ENCODE measurements at regions not wholly inside any gene's neighbourhood (a gene's known extent, or its start where the extent isn't known, plus 50 kb on each side); places are given as distances from the start of the nearest gene placed in this dataset.
"Not testable (repeated sequence)": the region's sequence is repeated elsewhere in the genome, so short reads cannot be mapped to it uniquely, and the experiment has no call there.

DNA sequence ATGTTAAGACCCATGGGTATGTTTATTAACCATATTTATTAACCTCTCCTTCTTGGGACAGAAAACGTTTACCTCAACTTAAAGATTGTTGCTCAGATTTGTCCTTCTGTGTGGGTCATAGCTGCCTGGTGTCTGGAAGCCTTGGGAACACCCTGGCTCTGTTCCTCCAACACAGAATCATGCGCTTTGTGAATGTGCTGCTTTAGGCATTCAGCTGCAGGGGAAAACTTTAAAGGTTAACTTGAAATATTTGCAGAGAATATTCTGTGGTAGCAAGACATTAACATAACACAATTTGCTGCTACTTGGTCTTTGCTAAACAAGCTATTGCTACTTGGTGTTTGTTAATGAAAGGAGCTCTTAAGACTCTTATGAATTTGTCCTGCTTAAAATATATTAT lies 50.5 kb upstream of the THOC3 start:
- not testable (repeated sequence) for DNase-seq

DNA sequence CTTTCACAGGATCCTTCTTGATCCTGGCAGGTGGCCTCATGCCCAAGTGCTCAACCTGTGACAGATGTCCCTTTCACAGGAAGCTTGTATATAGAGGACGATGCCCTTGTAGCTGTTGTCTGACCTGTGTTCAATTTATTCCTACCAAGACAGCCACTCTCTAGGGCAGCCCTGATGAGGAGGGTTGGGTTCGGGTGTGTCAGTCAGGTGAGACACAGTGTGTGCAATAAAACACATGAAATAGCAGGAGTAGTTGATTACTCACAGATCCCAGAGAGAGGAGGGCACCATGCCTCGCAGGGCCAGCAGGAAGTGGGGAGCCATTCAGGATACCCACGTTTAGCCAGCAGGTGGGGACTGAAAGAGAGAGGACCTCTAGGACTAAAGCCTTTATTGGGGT lies 52.7 kb upstream of the THOC3 start:
- DNase-seq: not testable (repeated sequence)

DNA sequence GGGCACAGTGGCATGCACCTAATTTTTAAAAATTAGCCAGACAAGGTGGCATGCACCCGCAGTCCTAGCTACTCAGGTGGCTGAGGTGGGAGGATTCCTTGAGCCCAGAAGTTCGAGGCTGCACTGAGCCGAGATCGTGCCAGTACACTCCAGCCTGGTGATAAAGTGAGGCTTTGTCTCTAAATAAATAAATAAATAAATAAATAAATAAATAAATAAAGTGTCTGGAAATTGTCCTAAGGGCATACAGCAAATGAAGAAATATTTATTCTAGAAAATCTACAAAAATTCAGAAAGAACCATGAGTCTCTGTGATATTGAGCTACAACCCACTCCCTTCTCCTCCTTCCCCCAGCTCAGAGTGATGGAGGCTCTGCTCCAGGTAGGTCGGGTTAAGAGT lies 55.4 kb upstream of the THOC3 start:
- DNase-seq: not testable (repeated sequence)

DNA sequence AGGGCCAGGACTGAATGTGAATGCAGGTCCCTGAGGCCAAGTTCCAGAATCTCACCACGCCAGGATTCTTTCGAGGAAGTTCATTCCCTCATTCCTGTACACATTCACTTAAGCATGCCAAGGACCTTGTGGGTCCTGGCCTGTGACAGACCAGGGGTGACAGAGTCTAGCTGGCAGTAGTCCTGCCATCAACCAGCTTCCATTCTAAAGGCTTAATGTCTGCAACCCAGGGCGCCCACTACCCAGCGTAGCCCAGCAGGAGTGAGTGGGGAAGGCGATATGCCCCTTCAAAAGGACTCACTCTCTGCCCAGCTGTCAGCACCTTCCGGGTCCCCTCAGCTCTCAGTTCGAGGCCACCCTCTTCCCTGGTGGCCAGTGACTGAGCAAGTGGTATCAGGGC lies 61.3 kb upstream of the THOC3 start:
- DNase-seq: not testable (repeated sequence)

DNA sequence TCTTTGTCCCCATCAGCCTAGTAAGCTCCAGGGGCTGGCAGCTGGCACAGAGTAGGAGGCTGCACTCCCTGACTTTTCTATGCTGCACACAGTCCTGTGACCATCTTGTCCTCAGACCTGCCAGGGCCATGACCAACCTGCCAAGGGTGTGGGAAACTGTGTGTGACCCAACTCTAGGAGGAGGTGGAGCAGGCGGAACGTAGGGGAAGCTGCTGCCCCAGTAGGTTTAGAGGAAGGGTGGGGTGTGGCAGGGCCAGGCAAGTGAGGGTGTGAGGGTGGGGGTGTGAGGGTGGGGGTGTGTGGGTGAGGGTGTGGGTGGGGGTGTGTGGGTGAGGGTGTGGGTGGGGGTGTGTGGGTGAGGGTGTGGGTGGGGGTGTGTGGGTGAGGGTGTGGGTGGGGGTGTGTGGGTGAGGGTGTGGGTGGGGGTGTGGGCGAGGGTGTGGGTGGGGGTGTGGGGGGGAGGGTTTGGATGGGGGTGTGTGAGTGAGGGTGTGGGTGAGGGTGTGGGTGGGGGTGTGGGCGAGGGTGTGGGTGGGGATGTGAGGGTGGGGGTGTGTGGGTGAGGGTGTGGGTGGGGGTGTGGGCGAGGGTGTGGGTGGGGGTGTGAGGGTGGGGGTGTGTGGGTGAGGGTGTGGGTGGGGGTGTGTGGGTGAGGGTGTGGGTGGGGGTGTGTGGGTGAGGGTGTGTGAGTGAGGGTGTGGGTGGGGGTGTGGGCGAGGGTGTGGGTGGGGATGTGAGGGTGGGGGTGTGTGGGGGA lies 62.4 kb upstream of the THOC3 start:
- not testable (repeated sequence) for DNase-seq

DNA sequence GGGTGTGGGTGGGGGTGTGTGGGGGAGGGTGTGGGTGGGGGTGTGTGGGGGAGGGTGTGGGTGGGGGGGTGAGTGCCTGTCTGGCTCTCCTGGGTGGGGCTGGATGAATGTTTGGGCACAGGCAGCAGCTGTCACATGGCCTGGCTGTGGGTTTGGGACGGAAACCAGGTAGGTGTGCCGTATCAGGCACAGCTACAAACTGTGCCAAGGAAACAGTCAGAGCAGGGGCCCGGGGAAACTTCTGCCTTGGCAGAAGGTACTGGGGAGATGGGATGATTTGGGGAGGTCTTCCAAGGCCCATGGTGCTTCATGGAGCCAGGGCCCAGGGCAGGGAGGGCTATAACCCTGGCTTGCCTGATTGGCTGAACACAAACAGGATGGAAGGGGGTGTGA lies 63.0 kb upstream of the THOC3 start:
- not testable (repeated sequence) for DNase-seq

DNA sequence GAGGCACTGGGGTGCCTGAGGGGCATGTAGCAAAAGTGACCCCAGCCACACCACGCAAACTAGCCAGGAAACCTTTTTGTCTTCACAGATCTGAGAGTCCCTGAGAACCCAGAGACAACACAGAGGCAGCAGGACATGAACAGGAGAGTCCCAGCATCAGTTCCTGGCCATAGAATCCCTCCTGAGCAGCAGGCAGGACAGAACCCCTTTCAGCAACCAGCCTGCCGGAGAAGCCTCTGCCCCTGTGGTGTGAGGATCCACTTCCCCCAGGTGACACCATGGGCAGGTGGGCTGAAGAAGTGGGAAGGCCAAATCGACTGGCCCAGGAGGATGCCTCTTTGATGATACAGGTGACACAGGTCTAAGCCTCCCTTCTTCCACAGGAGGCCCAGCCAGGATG lies 65.1 kb upstream of the THOC3 start:
- DNase-seq: not testable (repeated sequence)

DNA sequence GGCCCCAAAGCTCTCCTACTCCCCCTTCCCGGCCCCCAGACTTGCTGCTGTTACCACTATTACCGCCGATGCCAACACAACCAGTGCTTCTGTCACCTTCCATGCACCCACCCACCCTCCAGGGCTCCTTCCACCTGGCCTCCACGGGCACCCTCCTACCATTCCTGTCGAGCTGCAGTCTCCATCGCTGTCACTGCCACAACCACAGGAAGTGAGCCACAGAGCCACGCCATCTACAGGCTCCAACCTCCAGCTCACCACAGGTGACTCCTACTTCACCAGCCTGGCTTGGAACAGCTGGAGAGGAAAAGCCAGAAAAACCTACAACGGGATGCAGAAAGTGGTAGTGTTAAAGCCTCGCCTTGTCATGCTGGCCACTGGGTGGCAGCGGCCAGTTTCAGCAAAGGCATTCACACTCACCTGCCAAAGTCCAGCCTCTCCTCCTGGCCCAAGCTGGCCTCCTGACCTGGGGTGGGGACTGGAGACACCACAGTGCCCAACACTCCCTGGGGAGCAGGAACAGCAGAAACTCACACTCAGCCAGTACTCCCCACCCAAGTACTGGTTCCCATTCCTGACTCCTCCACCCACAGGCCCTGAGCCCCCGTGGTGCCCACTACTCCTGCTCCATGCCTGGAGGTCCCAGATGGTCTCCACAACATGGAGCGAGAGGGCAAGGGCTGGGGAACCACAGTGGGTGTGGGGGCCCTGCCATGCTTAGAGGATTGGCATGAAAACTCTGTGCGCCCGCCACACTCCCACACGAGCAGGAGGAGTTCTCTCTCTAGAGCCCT lies 66.5 kb upstream of the THOC3 start:
- DNase-seq: not testable (repeated sequence)

DNA sequence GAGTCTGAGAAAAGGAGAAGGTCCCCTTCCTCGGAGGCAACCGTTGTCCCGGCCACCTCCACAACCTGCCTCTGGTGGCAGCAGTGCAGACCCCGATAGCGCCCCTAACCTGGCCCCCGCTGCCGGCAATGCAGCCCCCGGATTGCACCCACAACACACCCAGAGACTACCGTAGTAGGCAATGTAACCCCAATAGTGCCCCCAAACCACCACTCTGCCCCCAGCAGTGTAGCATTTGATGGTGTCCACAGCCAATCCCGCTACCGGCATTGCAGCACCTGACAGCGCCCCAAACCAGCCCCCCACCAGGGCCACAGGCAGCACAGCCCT lies 67.1 kb upstream of the THOC3 start:
- DNase-seq: not testable (repeated sequence)

DNA sequence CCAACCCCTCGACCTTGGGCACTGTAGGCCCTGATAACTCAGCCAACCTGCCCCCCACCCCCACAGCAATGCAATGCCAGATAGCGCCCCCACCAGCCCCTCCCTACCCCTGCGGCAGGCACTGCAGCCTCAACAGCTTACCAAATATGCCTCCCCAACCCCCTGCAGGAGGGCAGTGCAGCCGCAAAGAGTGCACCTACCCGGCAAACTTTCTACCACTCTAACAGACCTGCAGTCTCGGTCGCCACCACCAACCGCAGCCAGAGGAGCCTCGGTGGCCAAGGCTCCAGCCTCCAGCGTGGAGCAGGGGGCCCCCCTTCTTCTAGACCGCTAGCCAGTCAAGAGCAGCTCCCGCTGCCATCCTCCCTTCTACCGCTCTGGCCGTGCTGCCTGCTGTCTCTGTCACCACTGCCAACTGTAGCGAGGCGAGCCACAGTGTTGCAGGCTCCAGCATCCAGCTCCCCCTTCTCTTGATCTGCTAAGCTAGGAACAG lies 67.7 kb upstream of the THOC3 start:
- DNase-seq: not testable (repeated sequence)

DNA sequence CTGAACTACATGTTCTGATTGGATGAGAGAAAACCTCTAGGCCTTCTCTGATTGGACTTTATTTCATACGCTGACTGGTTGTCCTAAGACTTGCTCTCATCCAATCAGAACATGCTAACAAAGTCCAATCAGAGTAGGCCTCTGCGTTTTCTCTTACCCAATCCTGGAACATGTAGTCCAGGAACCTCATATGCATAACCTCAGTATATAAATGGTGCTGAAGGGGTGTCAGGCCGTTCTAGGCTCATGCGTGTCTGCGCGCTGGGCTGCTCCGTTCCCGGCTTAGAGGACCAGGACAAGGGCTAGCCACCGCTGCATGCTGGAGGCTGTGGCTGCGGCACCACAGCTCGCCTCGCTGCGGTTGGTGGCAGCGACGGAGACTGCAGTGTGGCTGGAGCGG lies 68.3 kb upstream of the THOC3 start:
- not testable (repeated sequence) for DNase-seq

DNA sequence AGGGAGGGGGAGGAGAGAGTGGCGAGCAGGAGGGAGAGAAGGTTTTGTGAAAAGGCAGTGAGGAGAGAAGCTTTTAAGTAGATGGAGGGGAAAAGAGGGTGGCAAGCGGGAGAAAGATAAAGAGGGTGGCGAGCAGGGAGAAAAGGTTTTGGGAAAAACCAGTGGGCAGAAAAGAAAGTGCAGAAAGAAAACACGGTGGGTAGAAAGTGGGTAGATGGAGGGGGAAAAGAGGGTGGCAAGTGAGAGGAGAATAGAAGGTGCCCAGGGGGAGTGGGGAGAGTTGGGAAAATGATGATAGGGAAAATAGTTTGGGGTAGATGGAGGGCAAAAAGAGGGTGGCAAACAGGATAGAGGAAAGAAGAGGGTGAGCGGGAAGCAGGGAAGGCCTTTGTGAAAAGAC lies 69.1 kb upstream of the THOC3 start:
- DNase-seq: not testable (repeated sequence)

DNA sequence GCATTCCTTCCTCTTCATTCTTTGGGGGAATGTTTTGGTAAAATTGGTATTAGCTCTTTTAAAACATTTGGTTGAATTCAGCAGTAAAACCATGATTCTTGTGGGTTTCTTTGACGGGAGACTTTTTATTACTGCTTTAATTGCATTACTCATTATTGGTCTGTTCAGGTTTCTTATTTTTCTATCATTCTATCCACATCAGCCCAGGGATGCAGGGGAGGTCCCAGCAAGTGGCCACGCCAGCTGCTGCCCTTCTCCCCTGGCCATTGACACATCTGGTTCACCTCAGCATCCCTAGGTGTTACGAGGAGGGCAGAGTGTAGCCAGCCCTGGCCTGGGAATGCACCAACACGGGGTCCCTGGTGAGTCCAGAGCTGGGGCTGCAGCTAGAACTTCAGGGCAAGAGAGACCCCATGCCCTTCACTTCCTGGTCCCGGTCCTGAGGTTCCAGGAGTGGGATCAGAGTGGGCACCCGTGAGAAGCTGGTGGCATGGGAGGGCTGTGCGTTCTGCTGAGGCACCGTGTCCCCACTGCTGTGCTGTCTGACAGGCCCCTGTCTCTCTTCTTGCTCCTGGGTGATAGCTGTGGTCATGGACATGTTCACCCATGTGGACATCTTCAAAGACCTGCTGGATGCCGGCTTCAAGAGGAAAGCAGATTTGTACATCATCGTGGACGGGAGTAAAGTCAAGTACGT lies 72.1 kb upstream of the THOC3 start:
- not testable (repeated sequence) for DNase-seq

DNA sequence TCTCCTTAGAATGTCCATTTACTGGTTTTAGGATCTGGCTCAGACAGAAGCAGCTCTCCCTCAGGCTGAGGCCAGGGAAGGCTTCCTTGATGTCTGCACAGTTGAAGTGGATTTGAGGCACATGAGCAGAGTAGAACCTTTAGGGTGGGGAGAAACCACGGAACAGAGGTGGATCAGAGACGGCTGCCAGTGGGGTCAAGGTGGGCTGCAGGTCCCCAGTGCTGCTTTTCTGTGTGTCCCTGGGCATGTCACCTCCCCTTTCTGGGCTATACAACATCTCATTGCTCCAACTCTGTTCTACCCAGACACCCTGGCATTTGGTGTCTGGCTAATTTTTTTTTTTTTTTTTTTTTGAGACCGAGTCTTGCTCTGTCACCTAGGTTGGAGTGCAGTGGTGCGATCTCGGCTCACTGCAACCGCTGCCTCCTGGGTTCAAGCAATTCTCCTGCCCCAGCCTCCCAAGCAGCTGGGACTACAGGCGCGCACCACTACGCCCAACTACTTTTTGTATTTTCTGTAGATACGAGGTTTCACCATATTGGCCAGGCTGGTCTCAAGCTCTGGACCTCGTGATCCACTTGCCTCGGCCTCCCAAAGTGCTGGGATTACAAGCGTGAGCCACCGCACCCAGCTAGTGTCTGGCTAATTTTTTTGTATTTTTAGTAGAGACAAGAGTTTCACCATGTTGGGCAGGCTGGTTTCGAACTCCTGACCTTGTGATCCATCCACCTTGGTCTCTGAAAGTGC lies 73.3 kb upstream of the THOC3 start:
- DNase-seq: not testable (repeated sequence)

DNA sequence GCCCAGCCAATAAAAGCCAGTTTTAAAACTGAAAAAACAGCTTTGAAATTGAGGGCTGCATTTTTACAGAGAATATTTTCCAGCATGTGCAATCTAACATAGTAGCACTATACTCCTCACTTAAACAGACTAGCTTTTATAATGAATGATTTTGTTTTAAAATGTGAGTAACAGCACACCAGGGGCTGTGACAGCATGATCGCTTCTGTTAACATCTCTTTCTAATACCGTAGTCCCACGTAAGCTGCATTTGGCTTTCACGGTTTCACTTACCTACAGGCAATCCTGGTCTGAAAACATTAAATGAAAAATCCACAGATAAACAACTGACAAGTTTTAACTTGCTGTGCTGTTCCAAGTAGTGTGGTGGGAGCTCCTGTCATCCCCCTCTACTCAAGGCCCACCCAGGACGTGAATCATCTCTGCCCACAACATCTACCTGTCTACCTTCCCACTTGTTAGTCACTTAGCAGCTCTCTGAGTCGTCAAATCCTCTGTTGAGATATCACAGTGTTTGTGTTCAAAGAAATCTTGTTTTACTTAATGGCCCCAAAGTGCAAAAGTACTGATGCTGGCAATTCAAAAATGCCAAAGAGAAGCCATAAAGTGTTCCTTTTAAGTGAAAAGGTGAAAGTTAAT lies 74.0 kb upstream of the THOC3 start:
- not testable (repeated sequence) for DNase-seq

DNA sequence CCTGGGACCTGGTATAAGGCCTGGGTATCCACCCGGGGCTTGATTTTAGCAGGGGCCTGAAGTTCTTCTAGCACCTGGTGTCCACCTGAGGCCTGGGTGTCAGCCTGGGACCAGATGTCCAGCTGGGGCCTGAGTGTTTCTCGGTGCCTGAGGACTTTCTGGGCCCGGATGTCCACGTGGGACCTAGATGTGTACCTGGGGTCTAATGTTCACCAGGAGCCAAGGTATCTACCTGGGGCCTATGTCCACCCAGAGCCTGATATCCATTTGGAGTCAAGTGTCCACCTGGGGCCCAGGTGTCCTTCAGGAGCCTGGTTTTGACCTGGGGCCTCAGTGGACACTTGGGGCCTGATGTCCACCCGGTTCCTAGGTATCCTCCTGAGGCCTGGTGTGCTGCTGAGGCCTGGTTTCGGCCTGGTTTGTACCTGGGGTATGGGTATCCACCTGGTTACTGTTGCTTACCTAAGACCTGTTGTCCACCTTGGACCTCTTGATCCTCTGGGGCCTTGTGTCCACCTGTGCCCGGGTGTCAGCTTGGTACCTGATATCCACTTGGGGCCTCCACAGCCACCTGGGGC lies 75.2 kb upstream of the THOC3 start:
- not testable (repeated sequence) for DNase-seq

DNA sequence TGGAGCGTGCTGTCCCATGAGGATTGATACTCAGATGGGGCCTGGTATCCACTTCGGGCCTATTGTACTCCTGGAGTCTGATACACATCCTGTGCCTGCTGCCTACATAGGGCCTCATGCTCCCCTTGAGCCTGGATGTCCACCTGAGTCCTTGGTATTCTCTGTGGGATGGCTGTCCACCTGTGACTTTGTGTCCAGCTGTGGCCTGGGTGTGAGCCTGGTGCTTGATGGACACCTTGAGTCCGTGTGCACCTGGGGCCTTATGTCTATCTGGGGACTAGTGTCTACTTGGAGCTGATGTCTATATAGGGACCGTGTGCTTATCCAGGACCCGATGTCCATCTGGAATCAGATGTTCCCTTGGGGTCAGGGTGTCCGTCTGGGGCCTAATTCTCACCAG lies 75.9 kb upstream of the THOC3 start:
- DNase-seq: not testable (repeated sequence)

DNA sequence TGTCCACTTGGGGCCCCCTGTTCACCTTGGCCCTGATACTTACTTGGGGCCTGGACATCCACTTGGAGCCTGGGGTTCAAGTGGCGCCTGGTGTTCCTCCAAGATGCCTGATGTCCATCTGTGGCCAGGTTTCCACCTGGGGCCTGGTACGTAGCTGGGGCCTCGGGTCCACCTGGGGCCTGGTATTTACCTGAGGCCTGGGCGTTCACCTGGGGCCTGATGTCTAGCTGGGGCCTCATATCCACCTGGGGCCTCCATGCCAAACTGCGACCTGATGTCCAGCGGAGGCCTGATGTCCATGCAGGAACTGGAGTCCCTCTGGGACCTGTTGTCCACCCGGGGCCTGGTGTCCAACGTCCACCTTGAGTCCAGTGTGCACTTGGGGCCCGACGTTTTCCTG lies 76.3 kb upstream of the THOC3 start:
- not testable (repeated sequence) for DNase-seq

DNA sequence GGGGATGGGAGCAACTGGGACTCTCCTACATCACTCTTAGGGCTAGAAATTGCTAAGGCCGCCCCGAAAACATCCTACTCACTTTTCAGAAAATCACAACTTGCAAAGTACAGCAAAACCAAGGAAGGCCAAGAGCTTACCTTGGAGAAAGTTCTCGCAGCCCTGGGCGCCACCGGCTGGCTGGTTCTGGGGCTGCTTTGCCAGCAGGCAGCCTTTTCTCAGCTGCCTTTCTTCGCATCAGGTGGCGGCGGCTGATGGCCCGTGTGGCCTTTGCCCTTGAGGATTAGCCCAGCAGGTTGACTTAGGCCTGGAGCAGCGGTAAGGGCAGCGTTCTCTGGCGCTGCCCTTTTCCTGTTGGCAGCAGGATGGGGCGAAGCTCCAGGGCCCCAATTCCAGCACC lies 77.3 kb upstream of the THOC3 start:
- not testable (repeated sequence) for DNase-seq

DNA sequence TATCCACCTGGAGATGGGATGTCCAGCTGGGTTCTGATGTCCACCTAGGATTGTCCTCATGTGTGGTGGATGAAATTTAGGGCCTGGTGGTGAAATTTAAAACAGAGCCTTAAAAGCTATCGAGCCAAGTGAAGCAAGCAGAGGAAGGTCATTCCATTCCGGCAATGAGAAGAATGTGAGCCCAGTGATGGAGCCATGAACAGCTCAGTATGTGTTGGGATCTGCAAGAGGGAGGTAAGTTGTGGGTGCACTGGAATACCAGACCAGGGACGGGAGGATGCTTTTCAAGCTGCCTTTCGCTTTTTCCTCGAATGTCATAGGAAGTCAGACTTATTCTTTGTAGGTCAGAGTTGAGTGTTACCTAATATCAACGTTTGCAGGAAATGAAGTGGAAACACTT lies 80.6 kb upstream of the THOC3 start:
- DNase-seq: not testable (repeated sequence)

DNA sequence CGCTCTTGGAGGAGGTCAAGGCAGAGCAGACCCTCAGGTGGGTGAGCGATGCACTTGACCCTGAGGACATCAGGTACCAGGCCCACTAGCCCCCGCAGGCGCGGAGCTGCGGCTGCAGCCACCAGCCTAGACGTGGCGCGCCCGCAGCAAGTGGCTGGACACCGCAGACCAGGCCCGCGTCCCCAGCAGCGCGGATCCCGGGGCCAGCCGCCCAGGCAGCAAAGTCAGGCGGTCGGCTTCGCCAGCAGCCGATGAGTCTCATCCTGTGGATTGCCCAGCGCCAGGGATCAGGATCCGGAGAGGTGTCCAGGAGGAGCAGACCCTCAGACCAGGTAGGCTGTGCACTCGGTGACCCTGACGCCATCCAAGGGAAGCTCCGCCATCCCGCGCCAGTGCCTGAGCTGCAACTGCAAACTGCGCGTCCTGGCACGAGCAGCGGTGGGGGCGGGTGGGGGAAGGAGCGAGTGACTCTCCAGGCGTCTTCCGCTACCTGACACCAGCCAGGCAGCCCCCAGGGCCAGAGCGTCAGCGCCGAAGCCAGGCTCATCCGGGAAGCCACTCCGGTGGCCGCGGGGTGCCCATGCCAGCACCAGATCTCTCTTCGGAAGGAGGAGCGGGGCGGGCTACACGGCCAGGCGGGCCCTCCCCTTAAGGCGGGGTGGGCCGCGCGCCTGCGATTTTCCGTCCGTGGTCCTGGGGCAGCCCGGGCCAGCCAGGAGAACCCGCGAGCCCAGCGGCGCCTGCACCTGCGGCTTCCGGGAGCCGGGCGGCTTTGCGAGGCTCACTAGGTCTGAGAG lies 92.6 kb upstream of the THOC3 start:
- DNase-seq: not testable (repeated sequence)
